Heart left ventricle (tissue), 16 donors: ENCODE measurements at regions not wholly inside any gene's neighbourhood (a gene's known extent, or its start where the extent isn't known, plus 50 kb on each side); places are given as distances from the start of the nearest gene placed in this dataset.

Experiments used
- ATAC-seq, 4 donors: fragments of 200-7000 bp; cut with Tn5 transposase; one replicate each; pipeline ENCODE4 v1.9.1; 2020 to 2022; ENCODE audit warnings: moderate library complexity in 4 of 4, mild to moderate bottlenecking in 3 of 4, moderate number of reproducible peaks in 1 of 4
- DNase-seq, 5 donors: peaks; one replicate each; pipeline ENCODE4 v3.0.0-alpha.2; 2020
- H3K27ac ChIP-seq, 12 donors: fragments of 200-600 bp; sonication (generic) in 4 of 12; one replicate each; pipeline versions ENCODE4 v1.5.0 to v1.8.0; 2016 to 2022; ENCODE audit warnings: mild to moderate bottlenecking in 2 of 12
- H3K27me3 ChIP-seq, 9 donors: fragments of 200-600 bp; sonication (generic) in 2 of 9; one replicate each; pipeline versions ENCODE4 v1.5.1 to v1.8.0; 2016 to 2022; ENCODE audit warnings: mild to moderate bottlenecking in 3 of 9
- H3K36me3 ChIP-seq, 9 donors: fragments of 200-600 bp; sonication (generic) in 2 of 9; one replicate each; pipeline versions ENCODE4 v1.5.0 to v1.8.0; 2018 to 2022; ENCODE audit warnings: mild to moderate bottlenecking in 2 of 9
- H3K4me1 ChIP-seq, 12 donors: fragments of 200-600 bp; sonication (generic) in 4 of 12; one replicate each; pipeline versions ENCODE4 v1.5.0 to v1.8.0; 2016 to 2022; ENCODE audit warnings: mild to moderate bottlenecking in 3 of 12
- H3K4me3 ChIP-seq, 12 donors: fragments of 200-600 bp; sonication (generic) in 4 of 12; one replicate each; pipeline versions ENCODE4 v1.5.0 to v1.8.0; 2017 to 2022; ENCODE audit warnings: mild to moderate bottlenecking in 9 of 12, moderate library complexity in 4 of 12
- H3K9me3 ChIP-seq, 12 donors: fragments of 200-600 bp; sonication (generic) in 4 of 12; one replicate each; pipeline versions ENCODE4 v1.5.0 to v1.8.0; 2016 to 2022; ENCODE audit warnings: mild to moderate bottlenecking in 1 of 12
- POLR2A ChIP-seq, 2 donors: fragments of 450-650 bp; IDR thresholded peaks; one replicate each; pipeline ENCODE4 v1.6.1; 2017; ENCODE audit warnings: antibody characterized with exemption in 2 of 2, mild to moderate bottlenecking in 2 of 2, moderate library complexity in 2 of 2
- WGBS, 4 donors: extraction: QIAGEN DNeasy Blood & Tissue Kit in 2 of 4; methylation state at CpG; one replicate each; pipeline versions ENCODE4 v1.1.5 to v1.1.7; 2013 to 2018; 5-methylcytosine and 5-hydroxymethylcytosine counted together
- intact Hi-C, 10 donors: fragments of 100-400 bp; cut with DNase I; formaldehyde crosslinking; loops; one replicate each; pipeline versions ENCODE4 v1.11.1 to v1.14.2; 2022
- TF ChIP-seq, protein P1 (sequence below), 12 donors: fragments of 200-600 bp; sonication (generic) in 4 of 12; IDR thresholded peaks; one replicate each; pipeline versions ENCODE4 v1.5.0 to v1.8.0; 2018 to 2022; ENCODE audit warnings: antibody characterized with exemption in 12 of 12, mild to moderate bottlenecking in 5 of 12
- donor health status: ischemic (EF 13 %, LVEDD 7.1; RV severe dilation, severe dysfunction).
- donor health status: healthy with polysubstance abuse.
- donor health status: DM: no; HTN: yes; CAD: no.
- donor health status: DM: no; HTN: no; CAD: no.
- donor health status: ischemic (EF 25% LVEDD 6.9; RV normal size, moderate dysfunction).
- donor health status: ischemic (EF 25% LVEDD 5.7; RV mildly dilated, moderate dysfunction).
- donor health status: healthy.
- donor health status: DM: yes; HTN: yes; CAD: no.
- donor health status: ischemic (EF 35%, LVEDD 5.7; RV mildly dilated, moderate dysfunction).
- donor health status: nonischemic (EF 11% LVEDD 7.7; RV severe dilation, severe dysfunction).
- donor health status: DM: yes; HTN: yes; CAD: no.
- donor health status: PGD.
- donor health status: ischemic (EF 29% LVEDD 5.4; RV normal size, mild dysfunction).
- donor health status: nonischemic (EF 23%, LVEDD 6.1; RV moderate dilation, normal function).

DNA sequence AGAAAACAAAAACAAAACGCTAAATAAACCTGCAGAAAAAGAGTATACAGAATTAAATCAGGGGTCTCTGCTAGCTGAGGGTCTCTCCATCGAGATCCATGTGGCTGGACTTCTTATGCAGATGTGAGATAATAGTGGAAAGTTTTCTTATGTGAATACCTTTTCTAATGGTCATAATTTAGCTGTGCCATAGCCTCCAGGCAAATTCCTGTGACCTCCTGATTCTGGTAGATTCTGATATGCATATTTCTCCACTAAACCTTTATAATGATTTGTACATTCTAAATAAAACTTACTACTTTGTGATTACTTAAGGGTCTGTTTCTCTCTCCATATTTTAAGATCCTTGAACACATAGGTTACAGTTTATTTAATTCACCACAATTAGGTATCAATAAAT, 1002.6 kb downstream of the GALC start:
- ATAC-seq: no peak

DNA sequence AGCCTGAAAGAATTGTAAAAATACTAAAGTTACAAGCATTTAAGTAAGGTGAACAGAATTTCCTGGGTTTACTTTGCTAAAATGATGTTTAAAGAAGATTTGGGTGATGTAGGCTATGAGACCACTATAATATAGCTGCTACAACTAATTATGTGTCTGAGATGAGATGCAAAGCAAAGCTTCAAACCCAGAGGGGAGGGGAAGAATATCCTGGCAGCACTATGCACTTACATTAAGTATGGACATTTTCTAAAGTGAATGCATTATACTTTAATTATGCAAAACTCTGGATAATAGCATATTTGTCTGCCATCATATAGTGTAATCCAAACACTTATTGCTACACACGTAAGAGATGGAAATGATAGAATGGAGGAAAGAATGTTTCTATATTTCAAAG, 1003.7 kb downstream of the GALC start:
- Histone ChIP-seq H3K36me3 (no peaks in the 10 kb centered on the region), H3K4me3 (no peak overlapping the region), H3K4me1 (no peaks in the 10 kb centered on the region), H3K9me3 (no peaks in the 10 kb centered on the region), H3K27ac (no peak overlapping the region), H3K27me3 (no peaks in the 10 kb centered on the region)
- intact Hi-C loops: loop anchor here in 1 of 10 donors (2.0 kb wide), 1 partner anchor 66 kb away; no protein-coding TSS in a partner anchor
- WGBS, 4 donors: 83 to 93% (median 85%) methylated on average over 1 of the region's 1 CpG
- no peak for TF ChIP-seq POLR2A (IDR thresholded peaks at IDR 0.05)
- TF ChIP-seq, protein P1, sequence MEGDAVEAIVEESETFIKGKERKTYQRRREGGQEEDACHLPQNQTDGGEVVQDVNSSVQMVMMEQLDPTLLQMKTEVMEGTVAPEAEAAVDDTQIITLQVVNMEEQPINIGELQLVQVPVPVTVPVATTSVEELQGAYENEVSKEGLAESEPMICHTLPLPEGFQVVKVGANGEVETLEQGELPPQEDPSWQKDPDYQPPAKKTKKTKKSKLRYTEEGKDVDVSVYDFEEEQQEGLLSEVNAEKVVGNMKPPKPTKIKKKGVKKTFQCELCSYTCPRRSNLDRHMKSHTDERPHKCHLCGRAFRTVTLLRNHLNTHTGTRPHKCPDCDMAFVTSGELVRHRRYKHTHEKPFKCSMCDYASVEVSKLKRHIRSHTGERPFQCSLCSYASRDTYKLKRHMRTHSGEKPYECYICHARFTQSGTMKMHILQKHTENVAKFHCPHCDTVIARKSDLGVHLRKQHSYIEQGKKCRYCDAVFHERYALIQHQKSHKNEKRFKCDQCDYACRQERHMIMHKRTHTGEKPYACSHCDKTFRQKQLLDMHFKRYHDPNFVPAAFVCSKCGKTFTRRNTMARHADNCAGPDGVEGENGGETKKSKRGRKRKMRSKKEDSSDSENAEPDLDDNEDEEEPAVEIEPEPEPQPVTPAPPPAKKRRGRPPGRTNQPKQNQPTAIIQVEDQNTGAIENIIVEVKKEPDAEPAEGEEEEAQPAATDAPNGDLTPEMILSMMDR (IDR thresholded peaks at IDR 0.05): no peak
- DNase-seq: no peak
- no peak for ATAC-seq

More for the DNA sequence above, 1002.6 kb downstream of the GALC start:
- intact Hi-C loops: no loop called here
- H3K4me1 ChIP-seq: no peaks in the 10 kb centered on the region
- TF ChIP-seq POLR2A (IDR thresholded peaks at IDR 0.05): no peak
- TF ChIP-seq, protein P1 (IDR thresholded peaks at IDR 0.05): no peak
- no peak overlapping the region for H3K27ac ChIP-seq
- no peak overlapping the region for H3K4me3 ChIP-seq
- DNase-seq: no peak
- no peaks in the 10 kb centered on the region for H3K9me3 ChIP-seq
- WGBS, 4 donors: 72 to 76% (median 74%) methylated on average over 2 of the region's 2 CpGs
- H3K27me3 ChIP-seq: no peaks in the 10 kb centered on the region
- no peaks in the 10 kb centered on the region for H3K36me3 ChIP-seq

DNA sequence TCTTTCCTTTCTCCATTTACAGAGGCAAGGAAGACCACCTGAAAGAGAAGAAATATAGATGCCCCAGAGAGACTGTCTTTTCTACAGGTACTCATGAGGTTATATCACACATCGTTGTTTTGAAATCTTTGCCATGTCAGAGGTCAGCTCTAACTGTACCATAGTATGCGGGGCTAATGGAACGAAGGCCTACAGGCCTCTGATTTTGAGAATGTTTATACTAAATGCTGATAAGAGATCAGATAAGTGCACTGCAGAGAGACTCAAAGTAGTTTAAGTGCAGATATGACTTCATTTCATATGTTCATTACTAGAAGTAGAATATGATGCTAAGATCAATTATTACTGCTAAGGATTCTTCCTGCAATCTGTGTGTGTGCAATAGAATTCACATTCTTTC, 1005.0 kb downstream of the GALC start:
- H3K4me1 ChIP-seq: no peaks in the 10 kb centered on the region
- TF ChIP-seq, protein P1 (IDR thresholded peaks at IDR 0.05): no peak
- no peak for TF ChIP-seq POLR2A (IDR thresholded peaks at IDR 0.05)
- H3K4me3 ChIP-seq: no peak overlapping the region
- no peak for ATAC-seq
- H3K36me3 ChIP-seq: no peaks in the 10 kb centered on the region
- 74 to 80% (median 78%) methylated on average over 3 of the region's 3 CpGs for WGBS, 4 donors
- intact Hi-C loops: loop anchor here in 1 of 10 donors (2.0 kb wide), 1 partner anchor 65 kb away; no protein-coding TSS in a partner anchor
- no peak overlapping the region for H3K27ac ChIP-seq
- no peak for DNase-seq
- H3K27me3 ChIP-seq: no peaks in the 10 kb centered on the region
- H3K9me3 ChIP-seq: no peaks in the 10 kb centered on the region

DNA sequence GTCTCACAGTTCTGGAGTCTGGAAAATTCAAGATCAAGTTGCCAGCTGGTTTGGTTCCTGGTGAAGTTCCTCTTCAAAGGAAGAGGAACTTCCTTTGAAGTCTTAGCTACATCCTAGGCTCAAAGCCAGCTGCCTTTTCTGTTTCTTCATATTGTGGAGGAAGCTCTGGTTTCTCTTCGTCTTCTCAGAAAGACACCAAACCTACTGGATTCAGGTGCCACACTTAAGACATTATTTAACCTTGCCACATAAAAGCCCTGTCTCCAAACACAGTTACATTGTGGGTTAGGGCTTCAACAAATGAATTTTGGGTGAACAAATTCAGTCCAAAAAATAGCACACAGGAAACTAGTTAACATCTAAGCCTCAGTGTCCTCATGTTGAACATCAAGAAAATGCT, 1019.8 kb downstream of the GALC start:
- no peak for DNase-seq
- Histone ChIP-seq H3K9me3 (peaks cover 0 to 36% (median 10%) of the 10 kb centered on the region in 12 donors), H3K27me3 (no peaks in the 10 kb centered on the region), H3K36me3 (no peaks in the 10 kb centered on the region), H3K4me1 (no peaks in the 10 kb centered on the region), H3K4me3 (no peak overlapping the region), H3K27ac (no peak overlapping the region)
- TF ChIP-seq, protein P1 (IDR thresholded peaks at IDR 0.05): no peak
- no peak for TF ChIP-seq POLR2A (IDR thresholded peaks at IDR 0.05)
- WGBS, 4 donors: 44 to 67% (median 64%) methylated on average over 1 of the region's 1 CpG
- intact Hi-C loops: no loop called here
- no peak for ATAC-seq
